Stimulated activated CD8-positive, alpha-beta memory T cell treated with anti-CD3 and anti-CD28 coated beads, Interleukin-15, amount 100 ng/mL, for 4 hours (primary cell): ENCODE measurements at regions not wholly inside any gene's neighbourhood (a gene's known extent, or its start where the extent isn't known, plus 50 kb on each side); places are given as distances from the start of the nearest gene placed in this dataset.
"Not testable (repeated sequence)": the region's sequence is repeated elsewhere in the genome, so short reads cannot be mapped to it uniquely, and the experiment has no call there.

ENCODE experiments used
- DNase-seq, 2 donors: peaks; one replicate each; pipeline ENCODE4 v3.0.0-alpha.2; 2020; ENCODE audit warnings: low read depth in 2 of 2

DNA sequence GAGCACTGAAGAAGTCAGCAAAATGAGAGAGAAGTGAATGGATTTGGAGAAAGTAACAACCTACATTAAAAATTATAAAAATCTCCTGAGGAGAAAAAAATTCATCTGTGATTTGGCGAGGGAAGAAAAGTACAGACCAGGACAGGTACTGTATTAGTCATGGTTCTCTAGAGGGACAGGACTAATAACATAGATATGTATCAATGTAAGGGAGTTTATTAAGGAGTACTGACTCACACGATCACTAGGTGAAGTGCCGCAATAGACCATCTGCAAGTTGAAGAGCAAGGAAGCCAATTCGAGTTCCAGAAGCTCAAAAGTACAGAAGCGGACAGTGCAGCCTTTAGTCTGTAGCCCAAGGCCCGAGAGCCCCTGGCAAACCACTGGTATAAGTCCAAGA lies 1004.4 kb upstream of the ALCAM start:
- no peak for DNase-seq

DNA sequence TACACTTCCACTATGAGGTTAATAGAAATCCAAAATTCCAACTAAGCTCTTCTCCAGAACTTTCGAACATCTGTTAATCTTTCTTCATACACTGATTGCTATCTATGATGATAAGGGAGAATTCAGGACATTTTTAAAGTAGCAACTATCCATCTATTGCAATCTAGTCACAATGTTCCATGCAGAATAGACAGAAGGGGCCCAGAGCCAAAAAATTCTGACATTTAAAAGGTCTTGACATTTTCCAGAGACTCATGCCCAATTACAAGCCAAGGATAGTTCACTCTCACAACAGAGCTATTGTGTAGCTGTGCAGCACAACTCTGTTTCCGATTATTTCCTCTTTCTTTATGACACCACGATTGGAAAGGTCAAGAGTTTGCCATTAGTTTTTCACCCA lies 999.7 kb upstream of the ALCAM start:
- DNase-seq, result no peak

DNA sequence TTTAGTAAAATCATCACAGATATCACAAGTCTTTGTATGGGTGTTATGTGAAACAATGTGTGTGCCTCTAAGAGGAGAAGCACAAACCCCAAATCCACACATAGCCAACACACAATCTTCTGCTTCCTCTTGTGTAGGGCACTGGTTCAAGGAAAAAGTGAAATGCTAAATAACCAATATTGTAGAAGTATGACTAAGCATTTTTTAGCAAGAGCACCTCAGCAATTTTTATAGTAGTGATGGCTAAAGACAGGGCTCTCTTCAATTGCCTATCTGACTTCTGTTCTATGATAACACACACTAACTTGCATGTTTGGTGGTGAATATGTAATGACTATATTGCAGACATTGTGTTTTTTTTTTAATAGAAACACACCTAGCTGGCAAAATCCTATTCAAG lies 997.9 kb upstream of the ALCAM start:
- DNase-seq, result no peak

DNA sequence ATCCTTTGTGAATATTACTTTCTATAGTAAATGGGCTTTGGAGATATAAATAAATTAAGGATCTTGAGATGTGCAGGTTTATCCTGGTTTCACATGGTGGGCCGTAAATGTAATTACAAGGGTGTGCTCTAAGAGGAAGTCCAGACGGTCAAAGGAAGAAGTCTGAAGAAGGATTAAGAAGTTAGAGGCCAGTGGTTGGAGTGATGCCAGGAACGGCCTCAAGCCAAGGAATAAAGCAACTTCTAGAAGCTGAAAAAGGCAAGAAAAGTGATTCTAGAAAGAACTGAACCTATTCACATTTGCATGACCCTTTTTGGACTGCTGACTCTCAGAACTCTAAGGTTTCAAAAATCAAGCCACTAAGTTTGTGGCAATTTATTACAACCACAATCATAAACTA lies 981.3 kb upstream of the ALCAM start:
- no peak for DNase-seq

DNA sequence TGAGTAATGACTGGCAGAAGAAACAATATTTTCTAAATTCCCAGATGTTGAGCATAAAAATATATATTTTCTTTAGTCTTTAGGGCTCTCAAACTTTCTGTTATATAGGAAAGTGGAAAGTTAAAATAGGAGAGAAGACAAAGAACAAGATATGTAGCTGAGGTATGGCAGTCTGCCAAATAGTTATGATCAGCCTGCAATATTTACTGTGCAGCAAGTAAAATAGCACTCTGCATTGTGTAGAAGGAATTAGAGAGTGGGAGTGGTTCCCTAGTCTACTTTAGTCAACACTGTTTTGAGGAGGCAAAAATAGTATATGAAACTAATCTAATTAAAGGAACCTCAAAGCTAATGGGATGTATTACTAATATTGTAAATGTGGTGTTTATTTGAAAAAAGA lies 978.1 kb upstream of the ALCAM start:
- DNase-seq, result no peak

DNA sequence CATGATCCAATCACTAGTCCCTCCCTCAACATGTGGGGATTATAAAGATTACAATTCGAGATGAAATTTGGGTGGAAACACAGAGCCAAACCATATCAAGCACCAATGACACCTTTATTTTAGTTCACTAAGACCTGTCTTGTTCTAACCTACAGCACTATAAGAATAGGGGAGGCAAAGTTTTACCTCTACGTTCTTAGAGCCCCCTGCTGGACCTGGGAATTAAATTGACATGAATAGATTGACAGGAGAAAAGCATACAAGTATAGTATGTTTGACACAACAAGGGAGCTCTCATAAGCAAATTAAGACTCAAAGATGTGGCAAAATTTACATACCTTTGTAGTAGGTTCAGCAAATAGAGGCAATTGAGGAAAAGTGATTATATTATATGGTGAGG lies 974.4 kb upstream of the ALCAM start:
- DNase-seq, result no peak

DNA sequence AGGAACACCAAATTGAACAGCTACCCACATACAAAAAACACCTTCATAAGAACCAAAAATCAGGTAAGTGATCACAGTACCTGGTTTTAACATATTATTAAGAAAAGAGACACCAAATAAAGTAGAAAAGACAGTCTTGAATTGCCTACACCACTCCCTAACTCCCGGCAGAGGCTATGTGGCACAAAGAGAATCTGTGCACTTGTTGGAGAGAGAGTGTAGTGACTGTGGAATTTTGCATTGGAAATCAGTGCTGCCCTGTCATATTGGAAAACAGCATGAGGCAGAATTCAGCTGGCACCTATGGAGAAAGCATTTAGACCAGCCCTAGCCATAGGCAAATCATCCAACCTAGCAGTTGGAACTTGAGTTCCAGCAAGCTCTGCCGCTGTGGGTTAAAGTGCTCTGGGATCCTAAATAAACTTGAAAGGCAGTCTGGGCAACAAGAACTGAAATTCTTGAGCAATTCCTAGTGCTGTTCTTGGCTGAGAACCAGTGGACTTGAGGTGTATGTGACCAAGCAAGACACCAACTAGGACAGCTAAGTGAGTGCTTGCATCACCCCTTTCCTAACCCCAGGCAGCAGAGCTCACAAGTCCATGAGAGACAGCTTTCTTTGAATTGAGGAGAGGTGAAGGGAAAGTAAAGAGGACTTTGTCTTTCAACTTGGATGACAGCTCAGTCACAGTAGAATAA lies 969.6 kb upstream of the ALCAM start:
- DNase-seq, result no peak

DNA sequence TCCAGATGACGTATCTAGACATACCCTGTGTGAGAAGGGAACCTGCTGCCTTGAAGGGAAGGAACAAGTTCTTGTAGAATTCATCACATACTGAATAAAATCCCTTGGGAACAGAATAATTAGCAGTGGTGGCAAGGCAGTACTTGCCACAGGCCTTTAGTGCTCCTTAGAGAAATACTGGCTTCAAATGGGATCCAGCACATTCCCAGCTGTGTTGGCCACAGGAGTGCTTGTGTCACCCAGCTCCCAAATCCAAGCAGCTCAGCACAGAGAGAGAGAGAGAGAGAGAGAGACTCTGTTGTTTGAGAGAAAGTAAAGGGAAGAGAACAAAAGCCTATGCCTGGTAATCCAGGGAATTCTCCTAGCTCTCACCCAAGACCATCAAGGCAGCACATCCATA lies 969.0 kb upstream of the ALCAM start:
- no peak for DNase-seq

DNA sequence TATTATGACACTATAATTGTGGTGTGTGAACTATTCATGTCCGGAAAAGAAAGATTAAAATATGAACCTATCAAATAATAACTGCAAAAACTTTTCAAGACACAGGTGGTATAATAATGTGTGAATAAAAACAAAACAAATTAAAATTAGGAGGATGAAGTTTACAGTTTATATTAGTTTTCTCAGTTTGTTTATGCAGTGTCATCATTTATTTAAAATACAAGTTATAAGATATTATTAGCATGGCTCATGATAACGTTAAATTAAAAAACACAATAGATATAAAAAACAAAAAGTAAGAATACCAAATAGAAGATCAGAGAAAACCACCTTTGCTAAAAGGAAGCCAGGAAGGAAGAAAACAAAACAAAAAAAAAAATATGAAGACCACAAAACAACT lies 963.8 kb upstream of the ALCAM start:
- no peak for DNase-seq

DNA sequence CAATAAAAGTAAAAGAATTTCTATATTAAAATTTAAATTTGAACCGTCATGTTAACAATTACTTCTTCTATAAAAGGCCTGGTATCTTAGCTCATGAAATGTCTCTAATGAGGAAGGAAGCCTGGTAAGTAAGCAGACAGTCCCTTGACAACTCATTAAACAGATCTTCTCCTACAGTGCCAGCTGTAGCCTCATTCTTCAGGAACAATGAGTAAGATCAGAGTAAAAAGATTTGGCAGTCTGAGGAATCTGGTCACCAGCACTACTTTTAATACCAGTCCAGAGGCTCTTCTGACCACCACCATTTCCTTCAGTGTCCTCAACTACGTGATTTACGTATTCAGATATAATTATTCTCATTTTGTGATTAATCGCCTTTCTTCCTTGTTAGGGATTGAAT lies 955.0 kb upstream of the ALCAM start:
- DNase-seq, result no peak

DNA sequence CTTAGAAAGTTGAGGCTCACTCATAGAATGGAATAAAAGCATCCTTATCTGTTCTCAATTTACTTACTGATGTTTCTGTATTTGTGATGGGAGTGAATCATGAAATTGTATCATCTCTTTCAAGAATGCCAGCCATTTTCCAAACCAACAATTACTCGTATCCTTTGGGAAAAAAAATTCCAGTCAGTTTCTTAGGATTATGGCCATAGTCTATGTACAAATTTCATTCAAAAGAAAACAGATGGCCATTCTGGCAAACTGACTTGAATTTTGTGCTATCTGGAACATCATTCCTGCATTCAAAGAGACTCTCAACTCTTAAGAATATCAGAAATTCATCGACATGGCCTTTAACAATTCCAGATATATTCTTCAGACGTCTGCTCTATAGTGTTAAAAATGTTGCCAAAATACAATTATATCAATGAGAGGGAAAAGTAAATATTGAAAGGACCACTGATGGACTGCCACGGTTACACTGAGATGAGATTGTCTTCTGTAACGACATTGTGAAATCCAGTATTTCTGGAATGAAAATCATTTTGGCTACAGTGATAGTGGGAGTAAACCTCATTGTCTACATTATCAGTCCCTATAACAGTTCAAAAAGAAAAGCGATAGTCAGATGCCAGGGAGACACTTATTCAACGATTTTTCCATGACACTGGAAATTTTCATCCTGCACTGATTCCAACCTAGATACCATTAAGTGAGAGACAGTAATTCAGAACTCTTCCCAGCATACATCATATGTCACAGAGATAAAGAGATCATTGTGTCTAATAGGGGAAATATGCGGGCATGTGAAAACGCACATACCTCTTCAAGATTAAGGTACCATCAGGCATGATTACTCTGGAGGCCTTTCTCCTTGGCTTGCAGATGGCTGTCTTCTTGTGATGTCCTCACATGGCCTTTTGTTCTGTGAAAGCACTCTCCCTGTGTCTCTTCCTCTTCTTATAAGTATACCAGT lies 953.8 kb upstream of the ALCAM start:
- no peak for DNase-seq

DNA sequence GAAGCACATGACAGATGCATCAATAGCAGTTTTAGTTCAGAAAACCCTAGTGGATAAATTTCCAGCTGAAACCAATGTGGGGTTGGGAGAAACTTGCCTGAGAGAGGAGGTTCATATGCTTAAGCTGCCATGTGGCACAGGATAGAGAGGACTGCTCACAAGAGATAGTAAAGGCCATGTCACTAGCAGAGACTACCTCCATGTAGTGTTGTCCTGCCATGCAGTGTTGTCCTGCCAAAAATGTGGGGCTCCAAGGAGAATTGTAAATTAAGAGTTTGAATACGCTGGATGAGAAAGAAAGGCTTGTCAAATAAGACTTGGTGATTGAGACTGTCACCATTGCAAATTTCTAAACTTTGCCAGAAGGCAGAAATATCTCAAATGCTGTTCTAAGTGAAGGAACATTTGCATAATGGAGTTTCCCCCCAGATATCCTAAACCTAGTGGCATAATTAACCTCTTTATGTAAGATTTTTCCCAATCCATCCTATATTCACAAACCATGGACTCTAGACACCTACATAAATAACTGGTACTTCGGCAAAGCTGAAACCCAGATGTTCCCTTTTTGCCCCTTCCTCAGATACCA lies 938.3 kb upstream of the ALCAM start:
- no peak for DNase-seq

DNA sequence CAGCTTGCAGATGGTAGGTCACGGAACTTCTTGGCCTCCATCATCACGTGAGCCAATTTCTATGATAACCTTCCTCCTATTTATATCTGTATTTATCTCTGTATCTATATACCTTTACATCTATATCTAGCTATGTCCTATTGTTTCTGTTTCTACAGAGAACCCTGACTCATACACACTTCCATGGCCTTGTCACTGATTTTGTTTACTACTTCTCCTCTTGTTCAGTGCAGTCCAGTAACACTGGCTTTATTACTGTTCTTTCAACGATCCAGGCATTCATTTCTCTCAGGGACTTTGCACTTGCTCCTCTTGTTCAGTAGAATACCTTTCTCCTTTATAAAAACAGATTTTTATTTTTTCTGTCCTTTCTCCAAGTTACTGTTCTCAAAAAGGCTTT lies 937.0 kb upstream of the ALCAM start:
- DNase-seq, result no peak

DNA sequence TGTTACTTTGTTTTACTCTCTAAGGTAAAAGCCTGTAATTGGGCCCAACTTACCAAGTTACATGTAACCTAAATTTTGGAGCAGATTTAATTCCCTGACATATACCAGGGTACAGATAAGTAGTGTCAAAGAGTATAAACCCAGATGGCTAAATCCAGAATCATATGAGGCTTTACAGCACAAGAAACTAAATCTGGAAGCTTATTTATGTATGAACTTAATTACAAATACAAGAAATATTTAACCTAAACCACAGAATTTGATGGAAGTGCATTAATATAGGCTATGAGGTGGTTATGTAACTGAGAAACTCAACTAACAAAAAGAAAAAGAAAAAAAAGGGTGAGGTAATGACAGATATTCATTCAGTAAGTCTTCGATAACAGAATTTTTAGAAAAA lies 930.2 kb upstream of the ALCAM start:
- no peak for DNase-seq

DNA sequence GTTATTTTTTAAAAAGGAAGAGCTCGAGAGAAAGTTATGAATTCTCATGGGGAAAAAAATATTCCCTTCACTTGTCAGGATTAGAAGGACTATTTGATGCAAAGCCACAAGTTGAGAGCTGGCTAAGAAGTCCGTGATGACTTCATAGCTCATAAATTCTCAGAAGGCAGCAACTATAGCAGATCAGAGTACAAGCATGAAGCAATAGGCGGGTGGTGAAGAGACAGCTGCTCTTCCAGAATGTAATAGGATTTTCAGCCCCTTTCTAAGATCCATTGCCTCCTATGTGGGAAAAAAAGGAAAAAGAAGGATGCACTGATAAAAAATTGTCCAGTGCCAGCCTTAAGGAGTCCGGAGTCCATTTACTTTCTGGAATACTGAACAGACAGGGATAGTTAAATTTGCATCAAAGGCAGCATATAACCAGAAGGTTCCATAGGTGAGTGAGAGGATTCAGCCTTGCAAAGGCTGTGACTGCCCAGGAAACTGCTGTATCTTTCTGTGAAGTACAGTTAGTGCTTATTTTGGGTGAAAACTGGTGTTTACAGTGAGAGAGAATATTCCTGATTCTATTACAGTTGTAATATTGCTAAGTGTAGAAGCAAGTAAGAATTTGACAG lies 929.5 kb upstream of the ALCAM start:
- DNase-seq, result no peak

DNA sequence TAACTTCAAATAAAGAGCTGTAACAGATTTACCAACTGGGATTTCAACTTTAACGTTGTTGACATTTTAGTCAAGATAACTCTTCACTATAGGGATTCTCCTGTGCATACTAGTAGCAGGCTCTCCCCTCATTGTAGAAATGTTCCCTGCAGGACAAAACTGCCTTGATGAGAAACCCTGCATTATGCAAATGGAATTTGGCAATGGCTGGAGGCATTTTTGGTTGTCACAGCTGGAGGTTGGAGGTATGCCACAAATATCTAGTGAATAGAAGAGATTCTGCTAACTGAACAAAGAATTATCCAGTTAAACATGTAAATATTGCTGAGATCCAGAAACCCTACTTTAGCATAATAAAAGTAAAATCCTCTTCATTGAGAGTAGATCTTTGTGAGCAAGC lies 928.8 kb upstream of the ALCAM start:
- no peak for DNase-seq

DNA sequence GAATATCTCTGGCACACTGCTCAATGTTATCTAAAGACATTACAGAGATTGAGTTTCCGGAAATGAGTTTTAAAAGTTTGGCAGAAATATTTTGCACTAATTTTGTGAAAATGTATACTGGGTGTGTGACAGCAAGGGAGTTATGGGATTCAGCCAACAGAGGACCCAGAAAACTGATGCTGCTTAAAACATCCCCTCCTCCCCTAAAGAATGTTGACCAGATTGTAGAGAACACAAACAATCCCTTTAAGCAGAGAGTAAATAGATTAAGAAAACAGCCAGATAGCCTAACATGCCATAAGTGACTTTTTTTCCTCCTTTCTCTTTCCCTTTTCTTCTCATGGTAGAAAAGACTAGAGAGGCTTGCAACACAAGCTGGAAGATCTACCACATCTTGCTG lies 928.0 kb upstream of the ALCAM start:
- DNase-seq, result no peak

DNA sequence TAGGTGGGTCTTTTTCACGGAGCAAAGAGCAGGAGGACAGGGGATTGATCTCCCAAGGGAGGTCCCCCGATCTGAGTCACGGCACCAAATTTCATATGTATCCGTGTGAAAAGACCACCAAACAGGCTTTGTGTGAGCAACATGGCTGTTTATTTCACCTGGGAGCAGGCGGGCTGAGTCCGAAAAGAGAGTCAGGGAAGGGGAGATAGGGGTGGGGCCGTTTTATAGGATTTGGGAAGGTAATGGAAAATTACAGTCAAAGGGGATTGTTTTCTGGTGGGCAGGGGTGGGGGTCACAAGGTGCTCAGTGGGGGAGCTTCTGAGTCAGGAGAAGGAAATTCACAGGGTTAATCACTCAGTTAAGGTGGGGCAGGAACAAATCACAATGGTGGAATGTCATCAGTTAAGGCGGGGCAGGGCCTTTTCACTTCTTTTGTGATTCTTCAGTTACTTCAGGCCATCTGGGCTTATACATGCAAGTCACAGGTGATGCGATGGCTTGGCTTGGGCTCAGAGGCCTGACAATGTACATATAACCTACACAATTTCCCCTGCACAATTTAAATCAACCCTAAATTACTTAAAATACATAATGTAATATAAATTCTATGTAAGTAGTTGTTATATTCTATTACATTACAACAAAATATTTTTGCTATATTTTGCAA lies 921.3 kb upstream of the ALCAM start:
- not testable (repeated sequence) for DNase-seq

DNA sequence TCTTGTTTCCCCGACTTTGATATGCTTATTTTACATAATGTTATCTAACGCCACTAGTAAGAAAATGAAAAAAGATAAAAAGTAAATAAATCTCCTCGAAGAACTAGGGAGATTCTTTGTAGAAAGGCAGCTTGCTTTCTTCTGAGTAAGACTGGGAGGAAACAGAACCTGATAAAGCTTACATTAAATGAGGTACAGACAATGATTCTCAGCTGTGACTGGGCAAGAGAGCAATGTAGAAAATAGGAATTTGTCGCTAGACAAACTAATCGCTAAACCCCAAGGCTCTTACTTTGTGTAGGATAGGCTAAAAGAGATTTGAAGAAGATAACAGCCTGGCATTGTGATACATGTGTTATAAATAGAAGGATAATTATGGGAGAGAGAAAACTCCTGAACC lies 919.0 kb upstream of the ALCAM start:
- DNase-seq, result no peak

DNA sequence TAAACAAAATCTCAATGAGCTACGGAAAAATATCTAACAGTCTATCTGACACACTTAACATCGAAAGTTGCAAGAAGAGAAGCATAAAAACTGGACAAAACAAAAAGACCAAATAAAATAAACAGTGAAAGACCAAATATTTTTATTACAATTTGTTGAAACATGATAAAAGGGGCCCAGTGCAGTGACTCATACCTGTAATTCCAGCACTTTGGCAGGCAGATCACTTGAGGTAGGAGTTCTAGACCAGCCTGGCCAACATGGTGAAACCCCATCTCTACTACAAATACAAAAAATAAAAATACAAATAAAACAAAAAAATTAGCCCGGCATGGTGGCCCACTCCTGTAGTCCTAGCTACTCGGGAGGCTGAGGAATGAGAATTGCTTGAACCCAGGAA lies 914.0 kb upstream of the ALCAM start:
- DNase-seq, result no peak

DNA sequence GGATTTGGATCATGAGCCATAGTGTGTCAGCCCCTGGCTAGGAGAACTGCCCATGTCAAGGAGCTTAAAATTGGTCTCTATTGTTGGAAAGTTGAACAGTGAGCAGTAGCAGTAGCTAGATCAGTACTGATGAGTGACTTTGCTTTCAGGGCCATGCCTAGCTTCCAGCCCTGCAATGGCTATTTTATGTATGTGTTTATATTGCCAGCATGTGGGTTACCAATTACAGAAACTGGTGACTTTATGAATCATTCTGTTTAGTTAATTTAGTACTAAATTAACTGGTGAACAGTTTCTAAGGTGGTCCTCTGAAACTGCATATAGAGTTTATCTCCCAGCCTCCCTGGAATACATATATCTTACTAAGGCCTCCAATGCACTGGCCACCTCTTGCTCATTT lies 908.1 kb upstream of the ALCAM start:
- DNase-seq, result no peak
